Uterus (tissue), 3 donors: ENCODE measurements at regions not wholly inside any gene's neighbourhood (a gene's known extent, or its start where the extent isn't known, plus 50 kb on each side); places are given as distances from the start of the nearest gene placed in this dataset.

Experiments
- DNase-seq, 2 donors: peaks; one replicate each; pipeline ENCODE4 v3.0.0-alpha.2; 2019 to 2020
- H3K27ac ChIP-seq, 2 donors: fragments of 200-600 bp; sonication (generic); 1 replicate in 1 of 2; 2 replicates in 1 of 2; pipeline ENCODE4 v1.5.1; 2016 to 2018
- H3K27me3 ChIP-seq, 2 donors: fragments of 200-600 bp; sonication (generic); one replicate each; pipeline ENCODE4 v1.5.1; 2018 to 2019; ENCODE audit warnings: control low read depth in 1 of 2
- H3K36me3 ChIP-seq, 2 donors: fragments of 200-600 bp; sonication (generic); one replicate each; pipeline ENCODE4 v1.5.1; 2019; ENCODE audit warnings: control low read depth in 1 of 2
- H3K4me1 ChIP-seq, 2 donors: fragments of 200-600 bp; sonication (generic); one replicate each; pipeline ENCODE4 v1.5.1; 2018 to 2019; ENCODE audit warnings: control low read depth in 1 of 2
- H3K4me3 ChIP-seq, 2 donors: fragments of 200-600 bp; sonication (generic); 1 replicate in 1 of 2; 2 replicates in 1 of 2; pipeline ENCODE4 v1.5.1; 2018 to 2019; ENCODE audit warnings: mild to moderate bottlenecking in 1 of 2
- H3K9me3 ChIP-seq, 2 donors: fragments of 200-600 bp; sonication (generic); one replicate each; pipeline ENCODE4 v1.5.1; 2019; ENCODE audit warnings: control low read depth in 1 of 2
- POLR2A ChIP-seq, 2 donors: fragments of 450-650 bp; IDR thresholded peaks; one replicate each; pipeline ENCODE4 v1.6.1; 2016; ENCODE audit warnings: antibody characterized with exemption in 2 of 2, mild to moderate bottlenecking in 1 of 2, moderate library complexity in 1 of 2
- intact Hi-C: fragments of 100-400 bp; cut with DNase I; formaldehyde crosslinking; loops from one replicate; pipeline ENCODE4 v1.15.1; 2023; ENCODE audit warnings: low total_unique reads
- TF ChIP-seq, protein P1 (sequence below), 4 experiments: fragments of 200-600 bp in 2 of 4; fragments of 450-650 bp in 2 of 4; sonication (generic) in 2 of 4; IDR thresholded peaks; one replicate each; pipeline ENCODE4 v1.5.1; 2016 to 2019; ENCODE audit warnings: antibody characterized with exemption in 4 of 4, mild to moderate bottlenecking in 2 of 4, moderate library complexity in 1 of 4
- donor health status: DM: yes; HTN: yes; CAD: no.

DNA sequence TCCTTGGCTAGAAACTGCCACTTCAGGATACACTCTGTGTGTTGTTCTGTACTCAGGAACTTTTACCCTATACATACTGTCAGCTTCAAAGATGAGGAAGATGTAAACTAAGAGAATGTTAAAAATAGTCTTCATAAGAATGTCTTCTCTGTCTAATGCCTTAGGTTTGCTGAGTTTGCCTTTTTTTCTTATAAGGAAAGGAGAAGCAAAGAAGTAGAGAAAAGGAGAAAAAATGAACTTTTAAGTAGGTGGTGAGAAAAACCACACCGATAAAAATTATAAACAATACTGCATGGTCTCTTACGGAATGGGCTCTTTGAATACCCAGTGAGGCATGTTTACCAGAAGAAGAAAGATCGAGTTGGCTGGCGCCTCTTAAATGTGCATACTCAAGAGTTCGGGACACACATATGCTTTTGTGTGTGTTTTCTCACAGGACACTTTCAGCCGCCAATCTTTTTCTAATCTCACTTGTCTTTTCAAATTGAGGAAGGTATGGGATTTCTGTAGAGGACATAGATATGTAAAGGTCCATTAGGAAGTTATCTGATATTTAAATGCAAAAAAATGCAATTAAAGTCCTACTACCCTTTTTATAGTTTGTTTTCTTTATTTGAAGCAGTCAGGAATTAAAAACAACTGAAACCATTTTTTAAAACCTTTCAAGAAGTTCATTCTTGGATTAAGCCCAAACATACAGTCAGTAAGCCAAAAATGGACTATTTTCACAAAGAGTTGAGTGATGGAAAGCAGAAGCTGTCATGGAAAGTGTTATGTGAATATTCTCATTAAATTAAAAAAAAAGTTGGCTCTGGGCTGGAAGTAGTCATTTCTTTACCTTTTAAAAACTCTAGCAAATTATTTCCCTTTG is 100.6 kb upstream of the MDFIC start:
- peak overlapping the region; percentile 53 to 65 for H3K27ac ChIP-seq
- H3K4me1 ChIP-seq, result peaks cover 0 to 5% of the 10 kb centered on the region in 2 donors
- no peak overlapping the region for H3K4me3 ChIP-seq
- H3K36me3 ChIP-seq, result no peaks in the 10 kb centered on the region
- no peak for TF ChIP-seq POLR2A (IDR thresholded peaks at IDR 0.05)
- TF ChIP-seq, protein P1, sequence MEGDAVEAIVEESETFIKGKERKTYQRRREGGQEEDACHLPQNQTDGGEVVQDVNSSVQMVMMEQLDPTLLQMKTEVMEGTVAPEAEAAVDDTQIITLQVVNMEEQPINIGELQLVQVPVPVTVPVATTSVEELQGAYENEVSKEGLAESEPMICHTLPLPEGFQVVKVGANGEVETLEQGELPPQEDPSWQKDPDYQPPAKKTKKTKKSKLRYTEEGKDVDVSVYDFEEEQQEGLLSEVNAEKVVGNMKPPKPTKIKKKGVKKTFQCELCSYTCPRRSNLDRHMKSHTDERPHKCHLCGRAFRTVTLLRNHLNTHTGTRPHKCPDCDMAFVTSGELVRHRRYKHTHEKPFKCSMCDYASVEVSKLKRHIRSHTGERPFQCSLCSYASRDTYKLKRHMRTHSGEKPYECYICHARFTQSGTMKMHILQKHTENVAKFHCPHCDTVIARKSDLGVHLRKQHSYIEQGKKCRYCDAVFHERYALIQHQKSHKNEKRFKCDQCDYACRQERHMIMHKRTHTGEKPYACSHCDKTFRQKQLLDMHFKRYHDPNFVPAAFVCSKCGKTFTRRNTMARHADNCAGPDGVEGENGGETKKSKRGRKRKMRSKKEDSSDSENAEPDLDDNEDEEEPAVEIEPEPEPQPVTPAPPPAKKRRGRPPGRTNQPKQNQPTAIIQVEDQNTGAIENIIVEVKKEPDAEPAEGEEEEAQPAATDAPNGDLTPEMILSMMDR (IDR thresholded peaks at IDR 0.05), result no peak
- H3K9me3 ChIP-seq, result no peaks in the 10 kb centered on the region
- no peaks in the 10 kb centered on the region for H3K27me3 ChIP-seq
- intact Hi-C loops, result no loop called here
- DNase-seq, result no peak

- no peaks in the 10 kb centered on the region for H3K36me3 ChIP-seq
- H3K4me1 ChIP-seq, result peaks cover 0 to 5% of the 10 kb centered on the region in 2 donors
- no peak for DNase-seq
- intact Hi-C loops, result no loop called here
- no peak overlapping the region for H3K27ac ChIP-seq
- no peak overlapping the region for H3K4me3 ChIP-seq
- no peaks in the 10 kb centered on the region for H3K27me3 ChIP-seq
- TF ChIP-seq, protein P1 (IDR thresholded peaks at IDR 0.05), result no peak
- TF ChIP-seq POLR2A (IDR thresholded peaks at IDR 0.05), result no peak
- no peaks in the 10 kb centered on the region for H3K9me3 ChIP-seq
Measured at GRCh38 chr7:114822131-114822530, 99.8 kb upstream of the MDFIC start.

DNA sequence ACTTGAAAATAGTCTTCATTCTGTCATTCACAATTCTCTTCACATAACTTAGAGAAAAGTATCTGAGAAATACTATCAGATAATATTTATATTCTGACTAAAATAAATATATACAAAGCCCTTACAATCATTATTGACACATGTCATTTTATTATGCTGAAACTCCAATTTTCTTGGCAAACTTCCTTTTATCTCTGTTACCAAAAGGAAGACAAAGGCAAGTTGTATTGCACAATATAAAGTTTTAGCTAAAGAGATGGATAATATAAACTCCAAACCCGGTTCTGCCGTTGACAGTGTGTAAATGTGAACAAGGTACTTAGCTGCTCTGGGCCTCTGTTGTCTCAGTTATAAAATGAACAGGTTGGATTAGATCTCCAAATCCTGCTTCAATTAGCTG is 99.0 kb upstream of the MDFIC start:
- H3K9me3 ChIP-seq, result no peaks in the 10 kb centered on the region
- no peak for DNase-seq
- intact Hi-C loops, result no loop called here
- no peaks in the 10 kb centered on the region for H3K27me3 ChIP-seq
- H3K36me3 ChIP-seq, result no peaks in the 10 kb centered on the region
- no peak overlapping the region for H3K27ac ChIP-seq
- H3K4me1 ChIP-seq, result peaks cover 0 to 5% of the 10 kb centered on the region in 2 donors
- no peak for TF ChIP-seq POLR2A (IDR thresholded peaks at IDR 0.05)
- H3K4me3 ChIP-seq, result no peak overlapping the region

DNA sequence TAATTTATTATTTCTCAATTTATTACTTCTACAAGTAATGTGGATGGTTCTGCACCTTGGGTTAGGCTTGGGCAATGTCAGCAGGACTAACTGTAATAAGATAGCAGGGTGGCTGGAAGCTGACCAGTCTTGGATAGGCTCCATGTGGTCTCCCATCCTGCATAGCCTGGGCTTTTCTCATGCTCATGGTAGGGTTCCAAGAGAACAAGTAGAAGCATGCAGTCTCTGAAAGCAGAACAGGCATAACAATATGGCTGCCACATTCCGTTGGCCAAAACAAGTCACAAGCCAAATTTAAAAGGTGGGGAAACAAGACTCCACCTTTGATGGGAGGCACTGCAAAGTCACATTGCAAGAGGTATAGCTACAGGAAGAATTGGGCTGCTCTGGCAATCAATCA is 98.6 kb upstream of the MDFIC start:
- no peaks in the 10 kb centered on the region for H3K9me3 ChIP-seq
- H3K27me3 ChIP-seq, result no peaks in the 10 kb centered on the region
- no peak overlapping the region for H3K27ac ChIP-seq
- H3K36me3 ChIP-seq, result no peaks in the 10 kb centered on the region
- DNase-seq, result no peak
- no peak overlapping the region for H3K4me3 ChIP-seq
- TF ChIP-seq POLR2A (IDR thresholded peaks at IDR 0.05), result no peak
- TF ChIP-seq, protein P1 (IDR thresholded peaks at IDR 0.05), result no peak
- H3K4me1 ChIP-seq, result peaks cover 0 to 5% of the 10 kb centered on the region in 2 donors
- intact Hi-C loops, result no loop called here

- Histone ChIP-seq H3K36me3 (no peaks in the 10 kb centered on the region), H3K9me3 (no peaks in the 10 kb centered on the region), H3K4me3 (no peak overlapping the region), H3K27me3 (no peaks in the 10 kb centered on the region), H3K27ac (no peak overlapping the region), H3K4me1 (peaks cover 0 to 5% of the 10 kb centered on the region in 2 donors)
- TF ChIP-seq, protein P1 (IDR thresholded peaks at IDR 0.05), result no peak
- no peak for TF ChIP-seq POLR2A (IDR thresholded peaks at IDR 0.05)
- intact Hi-C loops, result no loop called here
- DNase-seq, result no peak
Measured at GRCh38 chr7:114825423-114825951, 96.4 kb upstream of the MDFIC start.
